HEK293 (cell line): ENCODE measurements at regions not wholly inside any gene's neighbourhood (a gene's known extent, or its start where the extent isn't known, plus 50 kb on each side); places are given as distances from the start of the nearest gene placed in this dataset.

Source experiments
- ZNF274 ChIP-seq, 2 experiments: fragments of 200-500 bp in 1 of 2; fragments of 450-650 bp in 1 of 2; sonication (Bioruptor generic) in 1 of 2; formaldehyde crosslinking in 1 of 2; IDR thresholded peaks; 2 replicates each; pipeline versions ENCODE4 v1.5.1 to v1.6.1; 2014 to 2016; ENCODE audit warnings: borderline replicate concordance in 1 of 2, inconsistent platforms in 1 of 2, low read length in 1 of 2, missing biosample characterization in 1 of 2, missing genetic modification characterization in 1 of 2
- ZNF548 ChIP-seq: fragments of 450-650 bp; formaldehyde crosslinking; IDR thresholded peaks from 2 replicates; pipeline ENCODE4 v1.5.1; 2016; ENCODE audit warnings: missing biosample characterization, missing genetic modification characterization
- TF ChIP-seq, protein P1 (sequence below): fragments of 450-650 bp; formaldehyde crosslinking; IDR thresholded peaks from 2 replicates; pipeline ENCODE4 v1.5.1; 2016; ENCODE audit warnings: missing biosample characterization, missing genetic modification characterization
- TF ChIP-seq, protein P2 (sequence below): fragments of 450-650 bp; formaldehyde crosslinking; IDR thresholded peaks from 2 replicates; pipeline ENCODE4 v1.5.1; 2016; ENCODE audit warnings: missing biosample characterization, missing genetic modification characterization, low read depth
- TF ChIP-seq, protein P3 (sequence below): fragments of 450-650 bp; formaldehyde crosslinking; IDR thresholded peaks from 2 replicates; pipeline ENCODE4 v1.5.1; 2016; ENCODE audit warnings: missing biosample characterization, missing genetic modification characterization
- TF ChIP-seq, protein P4 (sequence below): fragments of 450-650 bp; formaldehyde crosslinking; conservative IDR thresholded peaks from 2 replicates; pipeline ENCODE4 v1.5.1; 2016; ENCODE audit warnings: low read depth, missing biosample characterization, missing genetic modification characterization

DNA sequence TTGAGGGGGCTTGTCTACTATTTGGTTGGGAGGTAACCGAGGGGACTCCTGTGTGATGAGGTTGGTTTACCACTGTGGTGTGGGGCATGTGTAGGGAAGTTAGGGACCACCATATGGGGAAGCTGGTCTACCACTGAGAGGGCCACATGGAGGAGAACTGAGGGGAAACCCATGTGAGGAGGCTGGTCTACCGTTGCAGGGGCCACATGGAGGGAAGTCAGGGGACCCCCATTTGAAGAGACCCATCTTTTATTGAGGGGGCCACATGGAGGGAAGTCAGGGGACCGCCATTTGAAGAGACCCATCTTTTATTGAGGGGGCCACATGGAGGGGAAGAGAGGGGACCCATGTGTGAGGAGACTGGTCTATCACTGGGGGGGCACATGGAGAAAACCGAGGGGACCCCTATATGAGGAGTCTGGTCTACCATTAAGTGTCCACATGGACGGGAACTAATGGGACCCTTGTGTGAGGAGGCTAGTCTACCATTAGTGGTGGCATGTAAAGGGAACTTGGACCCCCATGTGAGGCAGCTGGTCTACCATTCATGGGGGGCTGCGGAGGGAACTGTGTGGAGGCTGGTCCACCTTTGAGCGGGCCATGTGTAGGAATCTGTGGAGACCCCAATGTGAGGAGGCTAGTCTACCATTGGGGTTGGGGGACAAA lies 165.5 kb downstream of the FBLN2 start:
- no peak for TF ChIP-seq ZNF548 (tag by site-specific recombination)
- TF ChIP-seq, protein P1, sequence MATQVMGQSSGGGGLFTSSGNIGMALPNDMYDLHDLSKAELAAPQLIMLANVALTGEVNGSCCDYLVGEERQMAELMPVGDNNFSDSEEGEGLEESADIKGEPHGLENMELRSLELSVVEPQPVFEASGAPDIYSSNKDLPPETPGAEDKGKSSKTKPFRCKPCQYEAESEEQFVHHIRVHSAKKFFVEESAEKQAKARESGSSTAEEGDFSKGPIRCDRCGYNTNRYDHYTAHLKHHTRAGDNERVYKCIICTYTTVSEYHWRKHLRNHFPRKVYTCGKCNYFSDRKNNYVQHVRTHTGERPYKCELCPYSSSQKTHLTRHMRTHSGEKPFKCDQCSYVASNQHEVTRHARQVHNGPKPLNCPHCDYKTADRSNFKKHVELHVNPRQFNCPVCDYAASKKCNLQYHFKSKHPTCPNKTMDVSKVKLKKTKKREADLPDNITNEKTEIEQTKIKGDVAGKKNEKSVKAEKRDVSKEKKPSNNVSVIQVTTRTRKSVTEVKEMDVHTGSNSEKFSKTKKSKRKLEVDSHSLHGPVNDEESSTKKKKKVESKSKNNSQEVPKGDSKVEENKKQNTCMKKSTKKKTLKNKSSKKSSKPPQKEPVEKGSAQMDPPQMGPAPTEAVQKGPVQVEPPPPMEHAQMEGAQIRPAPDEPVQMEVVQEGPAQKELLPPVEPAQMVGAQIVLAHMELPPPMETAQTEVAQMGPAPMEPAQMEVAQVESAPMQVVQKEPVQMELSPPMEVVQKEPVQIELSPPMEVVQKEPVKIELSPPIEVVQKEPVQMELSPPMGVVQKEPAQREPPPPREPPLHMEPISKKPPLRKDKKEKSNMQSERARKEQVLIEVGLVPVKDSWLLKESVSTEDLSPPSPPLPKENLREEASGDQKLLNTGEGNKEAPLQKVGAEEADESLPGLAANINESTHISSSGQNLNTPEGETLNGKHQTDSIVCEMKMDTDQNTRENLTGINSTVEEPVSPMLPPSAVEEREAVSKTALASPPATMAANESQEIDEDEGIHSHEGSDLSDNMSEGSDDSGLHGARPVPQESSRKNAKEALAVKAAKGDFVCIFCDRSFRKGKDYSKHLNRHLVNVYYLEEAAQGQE, result no peak
- TF ChIP-seq, protein P2, sequence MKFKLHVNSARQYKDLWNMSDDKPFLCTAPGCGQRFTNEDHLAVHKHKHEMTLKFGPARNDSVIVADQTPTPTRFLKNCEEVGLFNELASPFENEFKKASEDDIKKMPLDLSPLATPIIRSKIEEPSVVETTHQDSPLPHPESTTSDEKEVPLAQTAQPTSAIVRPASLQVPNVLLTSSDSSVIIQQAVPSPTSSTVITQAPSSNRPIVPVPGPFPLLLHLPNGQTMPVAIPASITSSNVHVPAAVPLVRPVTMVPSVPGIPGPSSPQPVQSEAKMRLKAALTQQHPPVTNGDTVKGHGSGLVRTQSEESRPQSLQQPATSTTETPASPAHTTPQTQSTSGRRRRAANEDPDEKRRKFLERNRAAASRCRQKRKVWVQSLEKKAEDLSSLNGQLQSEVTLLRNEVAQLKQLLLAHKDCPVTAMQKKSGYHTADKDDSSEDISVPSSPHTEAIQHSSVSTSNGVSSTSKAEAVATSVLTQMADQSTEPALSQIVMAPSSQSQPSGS (tag by site-specific recombination), result no peak
- TF ChIP-seq, protein P3, sequence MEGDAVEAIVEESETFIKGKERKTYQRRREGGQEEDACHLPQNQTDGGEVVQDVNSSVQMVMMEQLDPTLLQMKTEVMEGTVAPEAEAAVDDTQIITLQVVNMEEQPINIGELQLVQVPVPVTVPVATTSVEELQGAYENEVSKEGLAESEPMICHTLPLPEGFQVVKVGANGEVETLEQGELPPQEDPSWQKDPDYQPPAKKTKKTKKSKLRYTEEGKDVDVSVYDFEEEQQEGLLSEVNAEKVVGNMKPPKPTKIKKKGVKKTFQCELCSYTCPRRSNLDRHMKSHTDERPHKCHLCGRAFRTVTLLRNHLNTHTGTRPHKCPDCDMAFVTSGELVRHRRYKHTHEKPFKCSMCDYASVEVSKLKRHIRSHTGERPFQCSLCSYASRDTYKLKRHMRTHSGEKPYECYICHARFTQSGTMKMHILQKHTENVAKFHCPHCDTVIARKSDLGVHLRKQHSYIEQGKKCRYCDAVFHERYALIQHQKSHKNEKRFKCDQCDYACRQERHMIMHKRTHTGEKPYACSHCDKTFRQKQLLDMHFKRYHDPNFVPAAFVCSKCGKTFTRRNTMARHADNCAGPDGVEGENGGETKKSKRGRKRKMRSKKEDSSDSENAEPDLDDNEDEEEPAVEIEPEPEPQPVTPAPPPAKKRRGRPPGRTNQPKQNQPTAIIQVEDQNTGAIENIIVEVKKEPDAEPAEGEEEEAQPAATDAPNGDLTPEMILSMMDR (tag by site-specific recombination), result no peak
- no peak for TF ChIP-seq ZNF274 (IDR thresholded peaks at IDR 0.05; ENCODE audit: low read length)
- TF ChIP-seq ZNF274 (tag by site-specific recombination; IDR thresholded peaks at IDR 0.05; ENCODE audit: borderline replicate concordance), result no peak
- TF ChIP-seq, protein P4, sequence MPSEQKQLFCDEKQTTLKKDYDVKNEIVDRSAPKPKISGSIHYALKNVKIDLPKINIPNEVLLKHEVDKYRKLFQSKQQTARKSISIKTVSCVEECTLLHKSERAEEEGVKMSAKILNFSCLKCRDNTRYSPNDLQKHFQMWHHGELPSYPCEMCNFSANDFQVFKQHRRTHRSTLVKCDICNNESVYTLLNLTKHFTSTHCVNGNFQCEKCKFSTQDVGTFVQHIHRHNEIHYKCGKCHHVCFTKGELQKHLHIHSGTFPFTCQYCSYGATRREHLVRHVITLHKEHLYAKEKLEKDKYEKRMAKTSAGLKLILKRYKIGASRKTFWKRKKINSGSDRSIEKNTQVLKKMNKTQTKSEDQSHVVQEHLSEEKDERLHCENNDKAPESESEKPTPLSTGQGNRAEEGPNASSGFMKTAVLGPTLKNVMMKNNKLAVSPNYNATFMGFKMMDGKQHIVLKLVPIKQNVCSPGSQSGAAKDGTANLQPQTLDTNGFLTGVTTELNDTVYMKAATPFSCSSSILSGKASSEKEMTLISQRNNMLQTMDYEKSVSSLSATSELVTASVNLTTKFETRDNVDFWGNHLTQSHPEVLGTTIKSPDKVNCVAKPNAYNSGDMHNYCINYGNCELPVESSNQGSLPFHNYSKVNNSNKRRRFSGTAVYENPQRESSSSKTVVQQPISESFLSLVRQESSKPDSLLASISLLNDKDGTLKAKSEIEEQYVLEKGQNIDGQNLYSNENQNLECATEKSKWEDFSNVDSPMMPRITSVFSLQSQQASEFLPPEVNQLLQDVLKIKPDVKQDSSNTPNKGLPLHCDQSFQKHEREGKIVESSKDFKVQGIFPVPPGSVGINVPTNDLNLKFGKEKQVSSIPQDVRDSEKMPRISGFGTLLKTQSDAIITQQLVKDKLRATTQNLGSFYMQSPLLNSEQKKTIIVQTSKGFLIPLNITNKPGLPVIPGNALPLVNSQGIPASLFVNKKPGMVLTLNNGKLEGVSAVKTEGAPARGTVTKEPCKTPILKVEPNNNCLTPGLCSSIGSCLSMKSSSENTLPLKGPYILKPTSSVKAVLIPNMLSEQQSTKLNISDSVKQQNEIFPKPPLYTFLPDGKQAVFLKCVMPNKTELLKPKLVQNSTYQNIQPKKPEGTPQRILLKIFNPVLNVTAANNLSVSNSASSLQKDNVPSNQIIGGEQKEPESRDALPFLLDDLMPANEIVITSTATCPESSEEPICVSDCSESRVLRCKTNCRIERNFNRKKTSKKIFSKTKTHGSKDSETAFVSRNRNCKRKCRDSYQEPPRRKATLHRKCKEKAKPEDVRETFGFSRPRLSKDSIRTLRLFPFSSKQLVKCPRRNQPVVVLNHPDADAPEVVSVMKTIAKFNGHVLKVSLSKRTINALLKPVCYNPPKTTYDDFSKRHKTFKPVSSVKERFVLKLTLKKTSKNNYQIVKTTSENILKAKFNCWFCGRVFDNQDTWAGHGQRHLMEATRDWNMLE (tag by site-specific recombination), result no peak
